SIG-M5 (cell line): ENCODE measurements at regions not wholly inside any gene's neighbourhood (a gene's known extent, or its start where the extent isn't known, plus 50 kb on each side); places are given as distances from the start of the nearest gene placed in this dataset.

ENCODE experiments used
- DNase-seq: peaks from one replicate; lab custom pipeline; 2025; lab: John Stamatoyannopoulos, UW

- no peak for DNase-seq
These were observed 102.7 kb upstream of the CD180 start for GRCh38 chr5:67299231-67299735.

GRCh38 chr5:67297802-67298532, 101.4 kb upstream of the CD180 start:
- DNase-seq: no peak

GRCh38 chr5:67297376-67297775, 100.8 kb upstream of the CD180 start:
- DNase-seq: no peak

- no peak for DNase-seq
These were observed 97.8 kb upstream of the CD180 start for GRCh38 chr5:67294266-67294938.

- DNase-seq: no peak
These were observed 96.6 kb upstream of the CD180 start for GRCh38 chr5:67293226-67293625.

- DNase-seq: no peak
These were observed 95.8 kb upstream of the CD180 start for GRCh38 chr5:67292201-67292940.

GRCh38 chr5:67291671-67292070, 95.1 kb upstream of the CD180 start:
- no peak for DNase-seq

- DNase-seq: no peak
These were observed 94.5 kb upstream of the CD180 start for GRCh38 chr5:67291066-67291465.

GRCh38 chr5:67290655-67291054, 94.1 kb upstream of the CD180 start:
- no peak for DNase-seq

- no peak for DNase-seq
These were observed 93.3 kb upstream of the CD180 start for GRCh38 chr5:67289763-67290521.

GRCh38 chr5:67287510-67288268, 91.1 kb upstream of the CD180 start:
- DNase-seq: no peak

- DNase-seq: no peak
These were observed 89.4 kb upstream of the CD180 start for GRCh38 chr5:67286006-67286405.

- DNase-seq: no peak
These were observed 87.4 kb upstream of the CD180 start for GRCh38 chr5:67283988-67284487.

GRCh38 chr5:67283275-67283987, 86.8 kb upstream of the CD180 start:
- DNase-seq: no peak

GRCh38 chr5:67281874-67282273, 85.3 kb upstream of the CD180 start:
- no peak for DNase-seq

- DNase-seq: no peak
These were observed 77.2 kb upstream of the CD180 start for GRCh38 chr5:67273689-67274356.

GRCh38 chr5:67272453-67273130, 76.0 kb upstream of the CD180 start:
- no peak for DNase-seq

GRCh38 chr5:67268231-67269021, 71.8 kb upstream of the CD180 start:
- DNase-seq: no peak
